ENCODE measurements at regions not wholly inside any gene's neighbourhood (a gene's known extent, or its start where the extent isn't known, plus 50 kb on each side); places are given as distances from the start of the nearest gene placed in this dataset.

DNA sequence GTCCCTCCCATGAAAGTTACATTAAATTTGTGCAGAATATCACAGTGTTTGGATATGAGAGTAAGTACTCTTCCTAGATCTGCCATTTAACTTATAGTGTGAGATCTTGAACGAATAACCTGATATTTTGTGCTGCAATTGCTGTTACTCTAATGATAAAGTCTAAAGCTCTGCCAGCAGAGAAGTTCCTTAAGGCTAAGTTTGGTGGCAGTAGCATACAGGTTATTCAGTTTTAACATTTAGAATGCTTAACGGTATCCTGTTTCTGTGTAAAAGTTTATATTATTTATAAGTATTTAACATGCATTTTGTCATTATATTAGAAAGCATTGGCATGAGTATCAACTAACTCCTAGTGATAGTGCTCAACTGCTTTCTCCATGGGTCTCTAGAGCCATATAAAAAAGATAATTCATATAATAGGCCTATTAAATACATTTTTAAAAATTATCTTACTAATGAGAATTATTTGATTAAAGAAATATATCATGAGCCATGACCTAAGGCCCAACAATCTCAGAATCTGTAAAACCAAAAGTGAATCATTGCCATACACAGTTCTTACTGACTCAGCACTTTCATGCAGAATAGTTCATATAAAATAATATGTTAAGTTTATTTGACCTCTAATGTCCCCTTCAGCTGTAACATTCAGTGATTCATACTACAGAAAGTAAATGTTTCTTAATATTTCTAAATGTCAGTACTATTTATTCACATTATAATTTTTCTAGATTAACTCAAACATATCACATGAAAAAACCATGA is 1058.6 kb downstream of the TRHDE start:
- DNase-seq (ENCODE audit: low spot score) = no peak
- no peak for TF ChIP-seq CTCF (IDR thresholded peaks at IDR 0.05; ENCODE audit: extremely low read depth, insufficient read depth, missing control alignments)
- in situ Hi-C loops (cut with MboI; ENCODE audit: low pct_unique_long_range_greater_than_20kb, low sequenced_read_pairs, unreplicated experiment) = no loop called here

GRCh38 chr12:73341559-73342247 is 1069.5 kb downstream of the TRHDE start:
- no peak for TF ChIP-seq CTCF (IDR thresholded peaks at IDR 0.05; ENCODE audit: extremely low read depth, insufficient read depth, missing control alignments)
- in situ Hi-C loops (cut with MboI; ENCODE audit: low pct_unique_long_range_greater_than_20kb, low sequenced_read_pairs, unreplicated experiment) = no loop called here
- DNase-seq (ENCODE audit: low spot score) = no peak

DNA sequence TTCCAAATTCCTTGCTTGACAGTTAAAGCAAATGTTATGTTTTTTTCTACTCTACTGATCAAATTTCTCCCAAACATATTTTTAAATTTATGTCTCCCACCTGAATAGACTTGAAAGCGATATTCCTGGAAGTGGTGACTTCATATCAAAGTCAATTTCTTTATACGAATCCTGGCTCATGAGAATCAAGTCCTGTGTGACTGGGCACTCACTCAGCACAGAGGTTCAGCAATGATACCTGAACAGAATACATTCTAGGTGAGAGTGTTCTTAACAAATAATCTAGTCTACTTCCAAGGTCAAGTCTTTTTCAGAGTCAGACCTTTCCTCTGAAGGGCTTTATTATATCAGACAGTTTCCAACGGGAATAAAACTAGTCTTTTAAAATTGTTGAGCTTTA is 1070.6 kb downstream of the TRHDE start:
- no peak for TF ChIP-seq CTCF (IDR thresholded peaks at IDR 0.05; ENCODE audit: extremely low read depth, insufficient read depth, missing control alignments)

DNA sequence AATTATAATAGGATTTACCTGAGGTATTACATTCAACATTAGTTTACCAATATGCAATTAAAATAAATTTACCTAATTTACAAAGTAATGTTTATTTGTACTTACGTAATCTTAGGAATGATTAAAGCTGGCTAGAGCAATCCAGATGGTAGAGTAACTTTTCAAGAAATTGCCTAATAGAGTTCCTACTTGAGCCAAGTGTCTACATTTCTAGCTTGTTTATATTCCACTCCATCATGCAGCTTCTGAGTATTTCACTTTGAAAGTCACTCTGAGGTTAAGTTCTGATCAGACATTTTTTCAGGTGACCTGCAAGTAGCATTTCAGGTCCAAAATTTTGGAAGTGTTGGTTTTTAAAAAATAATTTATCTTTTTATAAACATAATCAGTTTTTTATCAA is 1080.7 kb downstream of the TRHDE start:
- TF ChIP-seq CTCF (IDR thresholded peaks at IDR 0.05; ENCODE audit: extremely low read depth, insufficient read depth, missing control alignments) = no peak
- in situ Hi-C loops (cut with MboI; ENCODE audit: low pct_unique_long_range_greater_than_20kb, low sequenced_read_pairs, unreplicated experiment) = no loop called here
- no peak for DNase-seq (ENCODE audit: low spot score)

More for the DNA sequence above, 1070.6 kb downstream of the TRHDE start:
- DNase-seq (ENCODE audit: low spot score) = no peak
- in situ Hi-C loops (cut with MboI; ENCODE audit: low pct_unique_long_range_greater_than_20kb, low sequenced_read_pairs, unreplicated experiment) = no loop called here

GRCh38 chr12:73361156-73361863 is 1089.1 kb downstream of the TRHDE start:
- in situ Hi-C loops (cut with MboI; ENCODE audit: low pct_unique_long_range_greater_than_20kb, low sequenced_read_pairs, unreplicated experiment) = no loop called here
- TF ChIP-seq CTCF (IDR thresholded peaks at IDR 0.05; ENCODE audit: extremely low read depth, insufficient read depth, missing control alignments) = no peak
- no peak for DNase-seq (ENCODE audit: low spot score)

DNA sequence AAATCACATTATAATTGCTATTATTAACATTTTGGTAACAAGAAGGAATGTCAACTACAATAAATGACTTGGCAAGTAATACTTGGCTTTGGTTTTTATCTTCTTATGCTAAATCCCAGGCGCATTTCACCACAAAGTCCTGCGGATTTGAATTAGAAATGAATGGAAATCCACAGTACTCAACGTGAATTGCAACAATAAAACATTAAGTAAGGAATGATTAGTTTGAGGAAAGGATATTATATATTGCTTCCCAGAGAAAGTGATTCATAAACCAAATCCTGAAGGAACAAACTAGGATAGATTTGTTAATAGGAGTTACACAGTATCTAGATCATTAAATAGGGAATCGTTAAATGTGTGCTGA is 1089.7 kb downstream of the TRHDE start:
- DNase-seq (ENCODE audit: low spot score) = no peak
- in situ Hi-C loops (cut with MboI; ENCODE audit: low pct_unique_long_range_greater_than_20kb, low sequenced_read_pairs, unreplicated experiment) = no loop called here
- no peak for TF ChIP-seq CTCF (IDR thresholded peaks at IDR 0.05; ENCODE audit: extremely low read depth, insufficient read depth, missing control alignments)

All from GM13977 (cell line).